ENCODE measurements at regions not wholly inside any gene's neighbourhood (a gene's known extent, or its start where the extent isn't known, plus 50 kb on each side); places are given as distances from the start of the nearest gene placed in this dataset.

GRCh38 chr16:22424161-22424937 is 49.9 kb upstream of the CDR2 start:
- BruUV-seq (replicated peaks) = no TSS peak
- CTCF ChIA-PET = no interaction called here

More at GRCh38 chr16:22424161-22424937, 49.9 kb upstream of the CDR2 start:
- Histone ChIP-seq H3K9me3 (ENCODE audit: low read depth, low read length, poor library complexity, severe bottlenecking) (no peaks in the 10 kb centered on the region), H3K27me3 (replicated peaks; ENCODE audit: insufficient read depth, low read depth, low read length, poor library complexity) (no peaks in the 10 kb centered on the region), H3K4me1 (ENCODE audit: insufficient read depth, low read length, poor library complexity, severe bottlenecking) (no peaks in the 10 kb centered on the region), H3K4me3 (ENCODE audit: low read depth, low read length, poor library complexity, severe bottlenecking) (no peak overlapping the region), H3K27ac (ENCODE audit: low read depth, low read length, poor library complexity, severe bottlenecking) (no peak overlapping the region), H3K36me3 (ENCODE audit: insufficient read depth, low read length, poor library complexity, severe bottlenecking) (no peaks in the 10 kb centered on the region)
- intact Hi-C loops (cut with micrococcal nuclease; ENCODE audit: unreplicated experiment) = no loop called here
- POLR2A ChIA-PET (ENCODE audit: low non-redundant PET) = no interaction called here
- TF ChIP-seq, protein P1, sequence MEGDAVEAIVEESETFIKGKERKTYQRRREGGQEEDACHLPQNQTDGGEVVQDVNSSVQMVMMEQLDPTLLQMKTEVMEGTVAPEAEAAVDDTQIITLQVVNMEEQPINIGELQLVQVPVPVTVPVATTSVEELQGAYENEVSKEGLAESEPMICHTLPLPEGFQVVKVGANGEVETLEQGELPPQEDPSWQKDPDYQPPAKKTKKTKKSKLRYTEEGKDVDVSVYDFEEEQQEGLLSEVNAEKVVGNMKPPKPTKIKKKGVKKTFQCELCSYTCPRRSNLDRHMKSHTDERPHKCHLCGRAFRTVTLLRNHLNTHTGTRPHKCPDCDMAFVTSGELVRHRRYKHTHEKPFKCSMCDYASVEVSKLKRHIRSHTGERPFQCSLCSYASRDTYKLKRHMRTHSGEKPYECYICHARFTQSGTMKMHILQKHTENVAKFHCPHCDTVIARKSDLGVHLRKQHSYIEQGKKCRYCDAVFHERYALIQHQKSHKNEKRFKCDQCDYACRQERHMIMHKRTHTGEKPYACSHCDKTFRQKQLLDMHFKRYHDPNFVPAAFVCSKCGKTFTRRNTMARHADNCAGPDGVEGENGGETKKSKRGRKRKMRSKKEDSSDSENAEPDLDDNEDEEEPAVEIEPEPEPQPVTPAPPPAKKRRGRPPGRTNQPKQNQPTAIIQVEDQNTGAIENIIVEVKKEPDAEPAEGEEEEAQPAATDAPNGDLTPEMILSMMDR (conservative IDR thresholded peaks at IDR 0.05; ENCODE audit: low read depth, low read length) = no peak
- TF ChIP-seq EZH2 (IDR thresholded peaks at IDR 0.05; ENCODE audit: borderline replicate concordance, low read depth, low read length, poor library complexity, severe bottlenecking) = no peak
- no peak for DNase-seq (ENCODE audit: low spot score)
